OCI-LY3 (cell line): ENCODE measurements at regions not wholly inside any gene's neighbourhood (a gene's known extent, or its start where the extent isn't known, plus 50 kb on each side); places are given as distances from the start of the nearest gene placed in this dataset.

Source experiments
- CTCF ChIP-seq: fragments of 200-600, 300-600 bp; sonication (generic); IDR thresholded peaks from 2 replicates; pipeline ENCODE4 v1.5.1; 2014; ENCODE audit warnings: antibody characterized with exemption, low read length, low read depth
- EZH2phosphoT487 ChIP-seq: fragments of 200-600 bp; shearing (Covaris generic); IDR thresholded peaks from 2 replicates; pipeline ENCODE4 v1.6.1; 2018; ENCODE audit warnings: antibody characterized with exemption, mixed run types, low read depth

- TF ChIP-seq CTCF (no peak), EZH2phosphoT487 (no peak)
Observed at GRCh38 chr1:208314431-208314830, 70.2 kb upstream of the PLXNA2 start.
